ENCODE measurements at regions not wholly inside any gene's neighbourhood (a gene's known extent, or its start where the extent isn't known, plus 50 kb on each side); places are given as distances from the start of the nearest gene placed in this dataset.

- H3K9me3 Mint-ChIP-seq, result peaks cover 0 to 5% (median under 1%) of the 10 kb centered on the region in 9 donors
- H3K4me1 Mint-ChIP-seq, result peaks cover 0 to under 1% (median 0%) of the 10 kb centered on the region in 4 donors
- H3K27ac Mint-ChIP-seq, result no peak overlapping the region
- H3K27me3 Mint-ChIP-seq, result peaks cover 10 to 23% (median 16%) of the 10 kb centered on the region in 5 donors
- DNase-seq (no peak), ATAC-seq (no peak)
- peaks cover 0 to 7% (median 7%) of the 10 kb centered on the region in 3 donors for H3K36me3 Mint-ChIP-seq
- H3K4me3 Mint-ChIP-seq, result no peak overlapping the region
- POLR2A ChIA-PET, result no interaction called here
These were observed 96.7 kb downstream of the KBTBD8 start for GRCh38 chr3:67094774-67095173.

- POLR2A ChIA-PET, result no interaction called here
- H3K27me3 Mint-ChIP-seq, result peaks cover 0 to 8% (median 0%) of the 10 kb centered on the region in 5 donors
- H3K4me3 Mint-ChIP-seq, result no peak overlapping the region
- DNase-seq (no peak), ATAC-seq (no peak)
- H3K9me3 Mint-ChIP-seq, result peaks cover 0 to 26% (median 2%) of the 10 kb centered on the region in 9 donors
- H3K4me1 Mint-ChIP-seq, result no peaks in the 10 kb centered on the region
- H3K36me3 Mint-ChIP-seq, result peaks cover 0 to 11% (median 4%) of the 10 kb centered on the region in 3 donors
- no peak overlapping the region for H3K27ac Mint-ChIP-seq
These were observed 106.3 kb downstream of the KBTBD8 start for GRCh38 chr3:67104388-67104787.

- peaks cover 0 to 25% (median 2%) of the 10 kb centered on the region in 9 donors for H3K9me3 Mint-ChIP-seq
- H3K4me3 Mint-ChIP-seq, result no peak overlapping the region
- no peak overlapping the region for H3K27ac Mint-ChIP-seq
- no peak for DNase-seq
- H3K36me3 Mint-ChIP-seq, result peaks cover 0 to 11% (median 4%) of the 10 kb centered on the region in 3 donors
- no peaks in the 10 kb centered on the region for H3K4me1 Mint-ChIP-seq
- H3K27me3 Mint-ChIP-seq, result peaks cover 0 to 8% (median 2%) of the 10 kb centered on the region in 5 donors
- POLR2A ChIA-PET, result no interaction called here
- ATAC-seq, result no peak
These were observed 108.8 kb downstream of the KBTBD8 start for GRCh38 chr3:67106874-67107273.

GRCh38 chr3:67109651-67110204 is 111.6 kb downstream of the KBTBD8 start:
- DNase-seq (peak in 1 of 10 donors; percentile 6), ATAC-seq (no peak)
- Mint-ChIP-seq H3K9me3 (peaks cover 0 to 2% (median 0%) of the 10 kb centered on the region in 9 donors), H3K4me1 (no peaks in the 10 kb centered on the region), H3K27ac (no peak overlapping the region), H3K36me3 (peaks cover 0 to 4% (median 0%) of the 10 kb centered on the region in 3 donors), H3K27me3 (peaks cover 2 to 8% (median 3%) of the 10 kb centered on the region in 5 donors), H3K4me3 (no peak overlapping the region)
- POLR2A ChIA-PET, result no interaction called here

GRCh38 chr3:67113802-67114407 is 115.8 kb downstream of the KBTBD8 start:
- H3K27ac Mint-ChIP-seq, result no peak overlapping the region
- ATAC-seq (peak; percentile 69 to 83), DNase-seq (peak; percentile 40 to 86 (median 70))
- H3K4me1 Mint-ChIP-seq, result no peaks in the 10 kb centered on the region
- POLR2A ChIA-PET, result no interaction called here
- H3K36me3 Mint-ChIP-seq, result no peaks in the 10 kb centered on the region
- H3K9me3 Mint-ChIP-seq, result no peaks in the 10 kb centered on the region
- H3K27me3 Mint-ChIP-seq, result peaks cover 12 to 38% (median 13%) of the 10 kb centered on the region in 5 donors
- H3K4me3 Mint-ChIP-seq, result no peak overlapping the region

- DNase-seq (no peak), ATAC-seq (no peak)
- POLR2A ChIA-PET, result no interaction called here
- Mint-ChIP-seq H3K4me3 (no peak overlapping the region), H3K36me3 (no peaks in the 10 kb centered on the region), H3K27ac (no peak overlapping the region), H3K9me3 (no peaks in the 10 kb centered on the region), H3K27me3 (peaks cover 16 to 43% (median 23%) of the 10 kb centered on the region in 5 donors), H3K4me1 (no peaks in the 10 kb centered on the region)
These were observed 120.0 kb downstream of the KBTBD8 start for GRCh38 chr3:67118122-67118521.

- DNase-seq, result no peak
- H3K4me1 Mint-ChIP-seq, result no peaks in the 10 kb centered on the region
These were observed 120.5 kb downstream of the KBTBD8 start for GRCh38 chr3:67118635-67119034.

GRCh38 chr3:67123914-67124313 is 125.8 kb downstream of the KBTBD8 start:
- no peaks in the 10 kb centered on the region for H3K4me1 Mint-ChIP-seq
- no peak for DNase-seq
- POLR2A ChIA-PET, result no interaction called here
- no peak overlapping the region for H3K27ac Mint-ChIP-seq
- H3K36me3 Mint-ChIP-seq, result peaks cover 0 to 12% (median 0%) of the 10 kb centered on the region in 3 donors
- H3K4me3 Mint-ChIP-seq, result no peak overlapping the region
- ATAC-seq, result no peak
- H3K9me3 Mint-ChIP-seq, result peaks cover 0 to 22% (median 9%) of the 10 kb centered on the region in 9 donors
- peaks cover 9 to 14% (median 11%) of the 10 kb centered on the region in 5 donors for H3K27me3 Mint-ChIP-seq

More at GRCh38 chr3:67118635-67119034, 120.5 kb downstream of the KBTBD8 start:
- H3K9me3 Mint-ChIP-seq, result peaks cover 0 to 2% (median 0%) of the 10 kb centered on the region in 9 donors
- peaks cover 16 to 41% (median 23%) of the 10 kb centered on the region in 5 donors for H3K27me3 Mint-ChIP-seq
- no peaks in the 10 kb centered on the region for H3K36me3 Mint-ChIP-seq
- H3K27ac Mint-ChIP-seq, result no peak overlapping the region
- POLR2A ChIA-PET, result no interaction called here
- H3K4me3 Mint-ChIP-seq, result no peak overlapping the region
- no peak for ATAC-seq

GRCh38 chr3:67127254-67127653 is 129.1 kb downstream of the KBTBD8 start:
- H3K9me3 Mint-ChIP-seq, result peaks cover 0 to 22% (median 9%) of the 10 kb centered on the region in 9 donors
- POLR2A ChIA-PET, result no interaction called here
- H3K27me3 Mint-ChIP-seq, result peaks cover 9 to 28% (median 10%) of the 10 kb centered on the region in 5 donors
- ATAC-seq (no peak), DNase-seq (no peak)
- H3K4me1 Mint-ChIP-seq, result peaks cover 0 to 2% (median 0%) of the 10 kb centered on the region in 4 donors
- no peak overlapping the region for H3K27ac Mint-ChIP-seq
- H3K4me3 Mint-ChIP-seq, result no peak overlapping the region
- H3K36me3 Mint-ChIP-seq, result peaks cover 0 to 12% (median 0%) of the 10 kb centered on the region in 3 donors

- Mint-ChIP-seq H3K36me3 (peaks cover 2 to 39% (median 3%) of the 10 kb centered on the region in 3 donors), H3K27me3 (peaks cover 0 to 16% (median 8%) of the 10 kb centered on the region in 5 donors), H3K4me3 (no peak overlapping the region), H3K4me1 (no peaks in the 10 kb centered on the region), H3K27ac (no peak overlapping the region), H3K9me3 (peaks cover 9 to 48% (median 38%) of the 10 kb centered on the region in 9 donors)
- ATAC-seq, result no peak
- POLR2A ChIA-PET, result no interaction called here
- no peak for DNase-seq
These were observed 144.3 kb downstream of the KBTBD8 start for GRCh38 chr3:67142432-67142831.

GRCh38 chr3:67145738-67146137 is 147.6 kb downstream of the KBTBD8 start:
- H3K4me3 Mint-ChIP-seq, result no peak overlapping the region
- H3K36me3 Mint-ChIP-seq, result peaks cover 2 to 22% (median 3%) of the 10 kb centered on the region in 3 donors
- H3K9me3 Mint-ChIP-seq, result peaks cover 0 to 26% (median 14%) of the 10 kb centered on the region in 9 donors
- DNase-seq (no peak), ATAC-seq (no peak)
- peaks cover 0 to 14% (median 8%) of the 10 kb centered on the region in 5 donors for H3K27me3 Mint-ChIP-seq
- no peaks in the 10 kb centered on the region for H3K4me1 Mint-ChIP-seq
- POLR2A ChIA-PET, result no interaction called here
- H3K27ac Mint-ChIP-seq, result no peak overlapping the region

- H3K4me1 Mint-ChIP-seq, result no peaks in the 10 kb centered on the region
- no peak for DNase-seq
- no peak for ATAC-seq
- no peak overlapping the region for H3K4me3 Mint-ChIP-seq
- peaks cover 0 to 13% (median 0%) of the 10 kb centered on the region in 5 donors for H3K27me3 Mint-ChIP-seq
- H3K9me3 Mint-ChIP-seq, result peaks cover 10 to 58% (median 37%) of the 10 kb centered on the region in 9 donors
- H3K36me3 Mint-ChIP-seq, result peaks cover 0 to 5% (median 0%) of the 10 kb centered on the region in 3 donors
- no peak overlapping the region for H3K27ac Mint-ChIP-seq
- POLR2A ChIA-PET, result no interaction called here
These were observed 156.3 kb downstream of the KBTBD8 start for GRCh38 chr3:67154429-67154828.

- Mint-ChIP-seq H3K27ac (no peak overlapping the region), H3K27me3 (peaks cover 0 to 3% (median 0%) of the 10 kb centered on the region in 5 donors), H3K4me3 (no peak overlapping the region), H3K4me1 (no peaks in the 10 kb centered on the region), H3K9me3 (peaks cover 0 to under 1% (median 0%) of the 10 kb centered on the region in 9 donors), H3K36me3 (no peaks in the 10 kb centered on the region)
- ATAC-seq (no peak), DNase-seq (no peak)
- POLR2A ChIA-PET, result no interaction called here
These were observed 169.4 kb downstream of the KBTBD8 start for GRCh38 chr3:67167481-67167880.

Measured in naive thymus-derived CD8-positive, alpha-beta T cell (primary cell).